OCI-LY1 (cell line): ENCODE measurements at regions not wholly inside any gene's neighbourhood (a gene's known extent, or its start where the extent isn't known, plus 50 kb on each side); places are given as distances from the start of the nearest gene placed in this dataset.

ENCODE experiments used
- EZH2 ChIP-seq: fragments of 200-600 bp; sonication (generic), shearing (Covaris generic); IDR thresholded peaks from 2 replicates; pipeline ENCODE4 v1.8.0; 2017; ENCODE audit warnings: borderline replicate concordance, mixed run types, mild to moderate bottlenecking, antibody characterized with exemption, low read length, moderate library complexity, mixed read lengths
- TF ChIP-seq, protein P1 (sequence below): fragments of 200-600 bp; sonication (generic), shearing (Covaris generic); IDR thresholded peaks from 2 replicates; pipeline ENCODE4 v1.5.1; 2017; ENCODE audit warnings: mild to moderate bottlenecking, antibody characterized with exemption, low read length, moderate library complexity, mixed read lengths

DNA sequence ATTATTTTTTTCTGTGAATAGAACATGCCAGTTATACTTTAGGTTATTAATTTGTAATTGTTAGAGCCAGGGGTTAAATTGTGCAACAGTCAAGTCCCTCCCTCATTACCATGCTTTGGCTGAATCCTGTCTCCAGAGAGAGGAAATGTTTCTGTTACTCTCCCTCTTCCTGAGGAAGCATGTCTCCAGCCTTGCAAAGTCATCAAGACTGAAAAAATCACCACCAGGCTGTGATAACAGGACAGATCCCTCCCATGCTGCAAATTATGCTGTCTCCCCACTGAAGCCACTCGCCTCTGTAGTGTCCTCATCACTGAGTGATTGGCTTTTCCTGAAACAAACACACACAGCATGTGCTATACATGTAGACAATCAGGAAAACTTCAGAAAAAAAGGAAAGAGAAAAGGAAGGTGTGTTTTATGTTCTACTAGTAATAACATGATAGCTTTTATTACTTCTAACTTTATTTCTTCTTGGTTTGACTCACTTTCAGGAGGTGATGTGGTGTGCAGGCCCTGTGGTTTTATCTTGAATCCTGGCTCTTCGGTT is 290.0 kb upstream of the JAG1 start:
- TF ChIP-seq, protein P1, sequence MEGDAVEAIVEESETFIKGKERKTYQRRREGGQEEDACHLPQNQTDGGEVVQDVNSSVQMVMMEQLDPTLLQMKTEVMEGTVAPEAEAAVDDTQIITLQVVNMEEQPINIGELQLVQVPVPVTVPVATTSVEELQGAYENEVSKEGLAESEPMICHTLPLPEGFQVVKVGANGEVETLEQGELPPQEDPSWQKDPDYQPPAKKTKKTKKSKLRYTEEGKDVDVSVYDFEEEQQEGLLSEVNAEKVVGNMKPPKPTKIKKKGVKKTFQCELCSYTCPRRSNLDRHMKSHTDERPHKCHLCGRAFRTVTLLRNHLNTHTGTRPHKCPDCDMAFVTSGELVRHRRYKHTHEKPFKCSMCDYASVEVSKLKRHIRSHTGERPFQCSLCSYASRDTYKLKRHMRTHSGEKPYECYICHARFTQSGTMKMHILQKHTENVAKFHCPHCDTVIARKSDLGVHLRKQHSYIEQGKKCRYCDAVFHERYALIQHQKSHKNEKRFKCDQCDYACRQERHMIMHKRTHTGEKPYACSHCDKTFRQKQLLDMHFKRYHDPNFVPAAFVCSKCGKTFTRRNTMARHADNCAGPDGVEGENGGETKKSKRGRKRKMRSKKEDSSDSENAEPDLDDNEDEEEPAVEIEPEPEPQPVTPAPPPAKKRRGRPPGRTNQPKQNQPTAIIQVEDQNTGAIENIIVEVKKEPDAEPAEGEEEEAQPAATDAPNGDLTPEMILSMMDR, result no peak
- no peak for TF ChIP-seq EZH2
